ENCODE measurements at regions not wholly inside any gene's neighbourhood (a gene's known extent, or its start where the extent isn't known, plus 50 kb on each side); places are given as distances from the start of the nearest gene placed in this dataset.
"Not testable (repeated sequence)": the region's sequence is repeated elsewhere in the genome, so short reads cannot be mapped to it uniquely, and the experiment has no call there.

- Histone ChIP-seq H3K27me3 (ENCODE audit: insufficient read depth, low read length) (no peaks in the 10 kb centered on the region), H3K27ac (ENCODE audit: low read depth, low read length, poor library complexity, severe bottlenecking) (no peak overlapping the region), H4K20me1 (ENCODE audit: insufficient read depth, low read length) (no peaks in the 10 kb centered on the region), H3K4me2 (ENCODE audit: low read length) (no peak overlapping the region), H3K36me3 (ENCODE audit: insufficient read depth, low read length) (no peaks in the 10 kb centered on the region), H3F3A (ENCODE audit: insufficient read depth, low read length) (no peaks in the 10 kb centered on the region), H3K9ac (ENCODE audit: low read length) (no peak overlapping the region), H2AFZ (ENCODE audit: low read length) (no peak overlapping the region), H3K9me3 (ENCODE audit: low read length) (no peaks in the 10 kb centered on the region), H3K9me2 (ENCODE audit: low read depth, low read length) (no peaks in the 10 kb centered on the region), H3K4me1 (ENCODE audit: insufficient read depth, low read length, severe bottlenecking) (no peaks in the 10 kb centered on the region), H3K4me3 (ENCODE audit: low read depth, low read length, poor library complexity, severe bottlenecking) (no peak overlapping the region), H3K79me2 (ENCODE audit: insufficient read depth, low read length) (no peaks in the 10 kb centered on the region)
- TF ChIP-seq CTCF (IDR thresholded peaks at IDR 0.05; ENCODE audit: low read length), result no peak
- TF ChIP-seq EZH2 (IDR thresholded peaks at IDR 0.05; ENCODE audit: borderline replicate concordance, low read length), result no peak
Measured at GRCh38 chr1:189237008-189237407, 1240.7 kb downstream of the BRINP3 start.

- Histone ChIP-seq H3K27me3 (ENCODE audit: insufficient read depth, low read length) (no peaks in the 10 kb centered on the region), H3K4me2 (ENCODE audit: low read length) (no peak overlapping the region), H3K79me2 (ENCODE audit: insufficient read depth, low read length) (no peaks in the 10 kb centered on the region), H2AFZ (ENCODE audit: low read length) (no peak overlapping the region), H3K27ac (ENCODE audit: low read depth, low read length, poor library complexity, severe bottlenecking) (no peak overlapping the region), H4K20me1 (ENCODE audit: insufficient read depth, low read length) (no peaks in the 10 kb centered on the region), H3K9me2 (ENCODE audit: low read depth, low read length) (no peaks in the 10 kb centered on the region), H3K4me3 (ENCODE audit: low read depth, low read length, poor library complexity, severe bottlenecking) (no peak overlapping the region), H3K36me3 (ENCODE audit: insufficient read depth, low read length) (no peaks in the 10 kb centered on the region), H3K9me3 (ENCODE audit: low read length) (no peaks in the 10 kb centered on the region), H3K4me1 (ENCODE audit: insufficient read depth, low read length, severe bottlenecking) (no peaks in the 10 kb centered on the region), H3K9ac (ENCODE audit: low read length) (no peak overlapping the region), H3F3A (ENCODE audit: insufficient read depth, low read length) (no peaks in the 10 kb centered on the region)
- TF ChIP-seq CTCF (IDR thresholded peaks at IDR 0.05; ENCODE audit: low read length), result no peak
- TF ChIP-seq EZH2 (IDR thresholded peaks at IDR 0.05; ENCODE audit: borderline replicate concordance, low read length), result no peak
Measured at GRCh38 chr1:189253601-189254350, 1223.9 kb downstream of the BRINP3 start.

- not testable (repeated sequence) for H3K79me2 ChIP-seq (ENCODE audit: insufficient read depth, low read length); H3K27ac ChIP-seq (ENCODE audit: low read depth, low read length, poor library complexity, severe bottlenecking); H3K9ac ChIP-seq (ENCODE audit: low read length); H2AFZ ChIP-seq (ENCODE audit: low read length); H3K27me3 ChIP-seq (ENCODE audit: insufficient read depth, low read length); H3K9me2 ChIP-seq (ENCODE audit: low read depth, low read length); H4K20me1 ChIP-seq (ENCODE audit: insufficient read depth, low read length); H3K9me3 ChIP-seq (ENCODE audit: low read length); H3K36me3 ChIP-seq (ENCODE audit: insufficient read depth, low read length); H3K4me1 ChIP-seq (ENCODE audit: insufficient read depth, low read length, severe bottlenecking); H3K4me2 ChIP-seq (ENCODE audit: low read length); H3K4me3 ChIP-seq (ENCODE audit: low read depth, low read length, poor library complexity, severe bottlenecking); H3F3A ChIP-seq (ENCODE audit: insufficient read depth, low read length)
Measured at GRCh38 chr1:189261128-189261527, 1216.5 kb downstream of the BRINP3 start.

GRCh38 chr1:189269011-189269410 lies 1208.7 kb downstream of the BRINP3 start:
- Histone ChIP-seq H3K36me3 (ENCODE audit: insufficient read depth, low read length) (no peaks in the 10 kb centered on the region), H4K20me1 (ENCODE audit: insufficient read depth, low read length) (no peaks in the 10 kb centered on the region), H3K4me2 (ENCODE audit: low read length) (no peak overlapping the region), H3K4me1 (ENCODE audit: insufficient read depth, low read length, severe bottlenecking) (no peaks in the 10 kb centered on the region), H3K4me3 (ENCODE audit: low read depth, low read length, poor library complexity, severe bottlenecking) (no peak overlapping the region), H3K9ac (ENCODE audit: low read length) (no peak overlapping the region), H3K9me2 (ENCODE audit: low read depth, low read length) (no peaks in the 10 kb centered on the region), H3K27ac (ENCODE audit: low read depth, low read length, poor library complexity, severe bottlenecking) (no peak overlapping the region), H2AFZ (ENCODE audit: low read length) (no peak overlapping the region), H3F3A (ENCODE audit: insufficient read depth, low read length) (no peaks in the 10 kb centered on the region), H3K27me3 (ENCODE audit: insufficient read depth, low read length) (no peaks in the 10 kb centered on the region), H3K79me2 (ENCODE audit: insufficient read depth, low read length) (no peaks in the 10 kb centered on the region), H3K9me3 (ENCODE audit: low read length) (no peaks in the 10 kb centered on the region; the same call in 1 of the 2 replicates)
- no peak for TF ChIP-seq EZH2 (IDR thresholded peaks at IDR 0.05; ENCODE audit: borderline replicate concordance, low read length)
- TF ChIP-seq CTCF (IDR thresholded peaks at IDR 0.05; ENCODE audit: low read length), result no peak
